GM19023 (cell line): ENCODE measurements at regions not wholly inside any gene's neighbourhood (a gene's known extent, or its start where the extent isn't known, plus 50 kb on each side); places are given as distances from the start of the nearest gene placed in this dataset.

ENCODE experiments used
- ATAC-seq: cut with Tn5 transposase; IDR thresholded peaks from one replicate; pipeline ENCODE4 v1.9.1; 2021; ENCODE audit warnings: mild to moderate bottlenecking, moderate library complexity; ENCODE audit not compliant: unreplicated experiment

- ATAC-seq, result no peak
Observed at GRCh38 chr17:73974536-73974935, 228.9 kb upstream of the RPL38 start.

GRCh38 chr17:73976147-73976546, 227.3 kb upstream of the RPL38 start:
- no peak for ATAC-seq

GRCh38 chr17:73976676-73977521, 226.6 kb upstream of the RPL38 start:
- ATAC-seq, result no peak

DNA sequence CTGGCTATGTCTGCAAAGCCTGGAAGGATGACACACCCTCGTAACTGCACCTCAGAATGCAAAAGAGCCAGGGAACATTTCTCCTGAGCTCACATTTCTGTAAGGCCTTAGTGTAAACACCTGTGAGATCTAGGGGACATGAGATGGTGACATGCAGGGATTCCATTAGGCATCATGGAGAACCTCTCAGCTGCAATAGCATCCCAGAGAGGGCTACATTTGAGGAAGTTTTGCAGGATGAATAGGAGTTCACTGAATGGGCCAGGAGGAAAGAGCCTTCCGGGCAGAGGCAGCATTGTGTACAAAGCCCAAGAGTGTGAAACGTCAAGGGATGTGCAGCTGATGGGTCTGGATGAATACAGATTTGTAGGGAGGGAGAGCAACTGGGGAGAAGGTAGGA, 223.0 kb upstream of the RPL38 start:
- ATAC-seq, result no peak

DNA sequence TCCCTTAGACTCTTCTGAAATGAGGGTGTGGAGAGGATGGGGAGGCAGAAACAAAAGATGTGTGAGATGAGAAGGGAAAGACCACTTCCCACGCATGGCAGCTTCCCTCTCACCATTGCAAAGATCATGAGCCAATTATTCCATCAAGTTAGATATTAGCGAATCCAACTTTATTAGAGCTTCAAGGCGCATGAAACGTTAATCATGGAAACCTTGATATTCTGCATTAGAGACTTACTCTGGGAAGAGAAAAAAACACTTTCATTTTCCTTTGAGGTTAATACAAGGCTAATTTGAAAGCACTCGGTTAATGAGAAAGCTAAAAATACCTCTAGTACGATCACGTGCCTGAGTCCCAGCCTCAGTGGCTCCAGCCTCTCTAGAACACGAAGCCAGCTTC, 220.6 kb upstream of the RPL38 start:
- no peak for ATAC-seq

DNA sequence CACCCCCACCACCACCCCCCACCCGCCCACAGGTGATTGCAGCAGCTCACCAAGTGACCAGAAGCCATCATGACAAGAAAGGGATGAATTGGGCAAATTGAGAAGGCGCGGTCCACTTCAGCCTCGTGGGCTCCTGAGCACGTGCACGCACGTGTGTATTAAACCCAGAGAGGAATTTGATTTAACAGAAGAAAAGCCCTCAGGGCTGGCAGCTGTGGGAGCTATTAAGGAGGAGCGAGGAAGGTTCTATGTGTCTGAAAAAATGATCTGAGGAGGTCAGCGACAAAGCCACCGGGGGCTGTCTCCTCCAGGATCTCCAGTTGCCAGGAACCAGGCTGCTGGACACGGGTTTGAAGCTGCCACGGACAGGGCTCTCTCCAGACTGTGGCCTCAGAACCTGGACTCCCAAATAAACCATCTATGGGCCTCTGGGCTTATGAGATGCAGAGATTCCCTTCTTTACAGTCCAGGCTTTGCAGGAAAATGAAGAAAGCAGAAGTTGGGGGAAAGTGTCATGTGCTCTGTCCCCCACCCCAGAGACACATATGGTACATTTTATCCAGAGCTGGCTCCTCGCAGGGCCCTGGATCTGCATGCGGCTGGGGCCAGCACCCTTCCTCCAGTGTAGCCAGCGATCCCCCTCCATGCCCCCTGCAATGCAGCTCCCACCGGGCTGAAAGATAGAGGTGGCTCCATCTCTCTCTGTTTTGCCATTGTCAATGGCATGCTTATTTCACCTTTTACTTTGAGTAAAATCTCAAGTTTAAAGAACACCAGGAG, 219.7 kb upstream of the RPL38 start:
- ATAC-seq, result no peak

DNA sequence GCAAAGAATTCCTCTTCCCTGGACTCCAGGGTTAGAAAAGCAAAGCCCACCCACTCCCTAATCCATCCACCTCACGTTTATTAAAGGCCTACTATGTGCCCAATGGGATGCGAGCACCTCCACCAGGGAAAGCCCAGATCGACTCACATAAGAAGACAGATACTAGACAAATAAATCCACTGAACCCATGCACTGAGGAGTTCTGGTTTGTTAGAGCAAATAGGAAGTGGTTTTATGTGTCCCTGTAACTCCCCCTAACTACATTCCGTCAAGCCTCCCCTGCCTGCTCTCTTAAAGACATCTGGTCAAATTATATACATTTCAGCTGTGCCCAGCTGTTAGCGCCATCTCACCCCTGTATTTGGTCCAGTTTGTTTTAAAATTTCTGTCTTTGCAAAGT, 218.5 kb upstream of the RPL38 start:
- ATAC-seq, result no peak

DNA sequence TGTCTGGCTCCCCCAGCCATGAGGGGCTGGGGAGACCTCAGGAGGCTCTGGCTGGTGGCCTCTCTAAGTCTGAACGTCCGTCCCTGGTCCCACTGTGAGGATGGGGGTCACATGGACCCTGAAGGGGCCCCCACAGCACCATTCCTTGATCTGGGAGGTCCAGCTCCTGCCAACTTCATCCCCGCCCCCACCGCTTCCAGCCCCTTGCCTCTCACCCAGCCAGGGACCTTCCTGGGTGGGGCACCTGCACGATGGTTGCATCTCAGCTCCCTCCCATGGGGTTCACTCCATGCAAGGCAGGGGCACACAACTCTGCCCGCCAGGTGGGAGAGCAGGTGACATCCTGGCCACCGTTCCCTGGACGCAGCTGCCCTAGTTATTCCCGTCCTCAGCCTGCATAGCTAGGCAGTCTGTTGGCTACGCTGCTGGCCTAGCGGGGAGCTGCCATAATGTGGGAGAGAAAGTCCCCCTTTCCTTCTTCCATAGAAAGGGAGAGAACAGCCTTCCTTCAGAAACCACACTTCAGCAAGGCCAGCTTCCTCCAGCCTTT, 217.9 kb upstream of the RPL38 start:
- ATAC-seq, result no peak

- no peak for ATAC-seq
Observed at GRCh38 chr17:73986641-73987177, 216.8 kb upstream of the RPL38 start.

- ATAC-seq, result no peak
Observed at GRCh38 chr17:73987395-73987794, 216.1 kb upstream of the RPL38 start.

DNA sequence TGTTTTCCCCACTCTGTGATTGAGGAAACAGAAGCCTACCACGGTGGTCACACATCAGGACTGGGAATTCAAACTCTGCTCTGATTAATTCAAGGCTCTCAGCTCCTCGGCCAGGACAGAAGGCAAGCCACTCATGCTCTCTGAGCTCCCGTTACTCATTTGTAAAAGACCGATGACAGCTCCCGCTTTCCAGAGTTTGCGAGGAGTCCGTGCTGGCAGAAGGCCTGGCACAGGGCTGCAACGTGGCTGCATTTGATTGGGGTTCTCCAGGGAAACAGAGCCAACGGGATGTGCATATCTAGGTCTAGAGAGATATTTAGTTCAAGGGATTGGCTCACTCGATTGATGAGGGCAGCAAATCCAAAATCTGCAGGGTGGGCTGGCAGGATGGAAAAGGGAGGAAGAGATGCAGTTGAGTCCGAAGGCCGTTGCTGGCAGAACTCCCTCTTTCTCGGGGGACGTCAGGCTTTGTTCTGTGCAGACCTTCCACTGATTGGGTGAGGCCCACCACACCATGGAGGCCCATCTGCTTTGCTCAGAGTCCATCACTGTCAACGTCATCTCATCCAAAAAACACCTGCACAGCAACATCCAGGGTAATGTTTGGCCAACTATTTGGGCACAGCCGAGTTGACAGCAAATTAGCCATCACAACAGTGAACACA, 215.5 kb upstream of the RPL38 start:
- no peak for ATAC-seq

- ATAC-seq, result no peak
Observed at GRCh38 chr17:73989671-73990070, 213.8 kb upstream of the RPL38 start.

- no peak for ATAC-seq
Observed at GRCh38 chr17:73990290-73990689, 213.2 kb upstream of the RPL38 start.

- no peak for ATAC-seq
Observed at GRCh38 chr17:73991260-73991659, 212.2 kb upstream of the RPL38 start.

DNA sequence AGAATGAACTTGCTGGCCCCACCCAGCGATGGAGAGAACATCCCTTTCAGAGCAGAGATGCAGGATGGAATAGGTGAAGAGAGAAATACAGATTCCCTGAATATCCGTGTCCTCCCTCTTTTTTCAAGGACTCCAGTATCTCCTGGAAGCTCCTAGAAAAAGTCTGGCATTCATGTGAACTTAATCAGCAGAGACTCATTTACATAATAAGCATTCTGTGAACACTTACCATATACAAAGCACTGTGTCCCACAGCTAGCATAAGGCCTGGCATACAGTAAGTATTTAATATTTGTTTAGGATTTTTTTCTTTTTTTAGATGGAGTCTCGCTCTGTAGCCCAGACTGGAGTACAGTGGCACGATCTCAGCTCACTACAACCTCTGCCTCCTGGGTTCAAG, 208.5 kb upstream of the RPL38 start:
- no peak for ATAC-seq

DNA sequence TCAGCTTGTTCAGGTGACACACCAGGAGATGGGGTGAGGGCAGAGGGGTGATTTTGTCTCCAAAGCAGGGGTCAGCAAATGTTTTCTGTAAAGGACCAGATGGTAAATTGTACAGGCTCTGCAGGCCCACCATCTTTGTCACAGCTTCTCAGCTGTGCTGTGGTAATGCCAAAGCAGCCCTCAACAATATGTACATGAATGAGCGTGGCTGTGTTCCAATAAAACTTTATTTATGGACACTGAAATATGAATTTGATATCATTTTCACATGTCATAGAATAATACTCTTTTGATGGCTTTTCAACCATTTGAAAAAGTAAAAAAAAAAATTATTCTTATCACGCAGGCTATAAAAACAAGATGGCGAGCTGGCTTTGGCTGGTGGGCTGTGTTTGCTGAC, 206.4 kb upstream of the RPL38 start:
- no peak for ATAC-seq

DNA sequence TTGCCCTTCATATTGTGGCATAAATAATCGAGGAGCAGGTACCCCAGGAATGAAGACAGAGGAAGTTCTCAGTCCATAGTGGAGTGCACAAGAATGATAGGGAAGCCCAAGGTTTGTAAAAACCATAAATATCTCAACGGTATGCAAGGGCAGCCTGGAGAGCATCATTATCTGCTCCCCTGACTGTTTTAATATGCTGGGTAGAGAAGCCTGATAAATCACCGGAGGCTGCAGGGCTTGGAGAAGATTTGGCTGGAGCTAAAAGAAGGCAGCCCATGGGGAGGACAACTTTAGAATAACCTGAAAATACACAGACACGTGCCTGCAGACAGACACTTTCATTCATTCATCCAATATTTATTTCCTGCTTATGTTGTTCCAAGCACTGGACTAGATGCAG, 205.2 kb upstream of the RPL38 start:
- ATAC-seq, result no peak

DNA sequence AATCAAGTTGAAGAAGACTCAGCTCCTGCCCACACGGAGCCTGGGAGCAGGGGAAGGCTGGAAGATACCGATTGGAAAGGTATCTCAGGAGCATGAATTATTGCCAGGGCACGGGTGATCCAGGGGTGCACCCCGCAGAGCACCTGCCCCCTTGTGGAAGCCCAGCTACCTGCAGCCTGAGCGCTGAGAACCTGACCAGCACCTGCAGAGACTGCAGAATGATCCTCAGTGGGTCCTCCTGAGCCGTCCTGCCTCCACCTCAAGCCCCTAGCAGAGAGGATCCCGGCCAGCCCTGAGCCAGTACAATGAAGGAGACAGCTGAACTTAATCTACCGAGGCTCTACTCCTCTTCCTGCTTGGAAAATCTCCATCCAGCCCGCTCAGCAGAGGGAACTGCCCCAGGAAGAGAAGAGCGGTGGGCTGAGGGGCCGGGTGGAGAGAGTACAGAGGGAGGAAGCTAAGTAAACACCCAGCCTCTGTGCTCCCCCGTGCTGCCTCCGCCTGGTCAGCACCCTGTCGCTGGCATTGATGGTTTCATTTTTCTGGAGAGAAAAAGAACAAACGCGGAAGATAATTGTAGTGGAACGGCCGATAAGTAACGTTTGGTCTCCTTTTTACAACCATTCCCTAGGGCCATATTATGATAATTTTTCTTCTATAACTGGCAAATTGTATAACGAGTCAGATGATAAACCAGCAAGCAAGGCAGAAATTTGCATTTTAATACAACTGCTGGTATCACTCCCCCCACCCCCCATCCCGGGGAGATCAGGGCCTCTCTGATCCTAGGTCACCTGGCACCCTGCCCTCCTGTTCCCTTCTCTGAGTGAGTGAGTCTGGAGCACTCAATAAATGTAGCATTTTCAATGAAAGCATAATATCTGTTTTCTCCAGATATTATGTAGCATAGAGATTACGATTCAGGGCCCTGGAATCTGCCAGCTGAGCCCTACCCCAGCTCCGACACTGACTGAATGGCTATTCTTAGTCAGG, 204.5 kb upstream of the RPL38 start:
- no peak for ATAC-seq

DNA sequence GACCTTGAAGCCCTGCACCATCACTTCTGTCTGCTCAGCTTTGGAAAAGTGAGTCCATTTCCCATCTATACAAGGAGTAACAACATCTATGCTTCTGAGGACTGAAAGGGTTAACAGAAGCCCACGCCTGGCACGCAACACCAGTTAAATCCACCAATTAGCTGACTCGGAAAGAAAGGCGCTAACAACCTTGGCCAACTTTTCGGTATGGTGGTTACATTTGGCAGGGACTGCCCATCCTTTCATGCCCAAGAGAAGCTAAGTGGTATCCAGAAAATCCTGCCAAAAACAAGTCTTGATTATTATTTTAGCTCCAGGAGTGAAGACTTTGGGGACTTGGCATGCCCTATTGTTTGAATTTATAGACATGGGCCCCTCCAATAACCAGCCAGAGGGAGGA, 202.3 kb upstream of the RPL38 start:
- ATAC-seq, result no peak

DNA sequence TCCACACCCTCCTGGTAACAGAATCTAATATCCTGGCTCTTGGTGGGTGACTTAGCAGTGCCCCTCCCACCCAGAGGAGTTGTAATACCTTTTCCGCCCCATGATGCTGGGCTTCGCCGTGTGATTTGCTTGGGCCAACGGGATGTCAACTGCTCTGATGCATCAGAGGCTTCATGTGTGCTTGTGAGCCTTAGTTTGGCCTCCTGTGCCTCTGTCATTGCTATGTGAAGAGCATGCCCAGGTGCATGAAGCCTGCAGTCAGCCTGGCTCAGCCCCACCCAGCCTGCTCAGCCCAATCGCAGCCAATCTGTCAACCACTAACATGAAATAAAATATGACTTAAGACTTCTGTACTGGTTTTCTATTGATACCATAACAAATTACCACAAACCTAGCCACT, 201.2 kb upstream of the RPL38 start:
- no peak for ATAC-seq
